ENCODE measurements at regions not wholly inside any gene's neighbourhood (a gene's known extent, or its start where the extent isn't known, plus 50 kb on each side); places are given as distances from the start of the nearest gene placed in this dataset.
"Not testable (repeated sequence)": the region's sequence is repeated elsewhere in the genome, so short reads cannot be mapped to it uniquely, and the experiment has no call there.

- WGBS, 10 experiments = 40 to 100% (median 96%) methylated on average over 1 to 3 of the region's 3 CpGs; no CpG with 5 or more reads in 2 of the 10 experiments
- ATAC-seq (replicated peaks in 6 of 8) = no peak
- Histone ChIP-seq H3K4me3 (no peak overlapping the region), H3K27ac (no peak overlapping the region), H3K4me1 (replicated peaks in 1 of 2) (peaks cover 4 to 5% of the 10 kb centered on the region in 2 donors)
- in situ Hi-C loops (cut with MboI; ENCODE audit: low pct_unique_long_range_greater_than_20kb in 2 of 9, low sequenced_read_pairs in 9 of 9, unreplicated experiment in 9 of 9) = loop anchor here in 2 of 9 experiments (25.0 kb wide), 1 partner anchor 944 kb away; no protein-coding TSS in a partner anchor
These were observed 554.0 kb downstream of the INSC start for GRCh38 chr11:15668718-15669117.

DNA sequence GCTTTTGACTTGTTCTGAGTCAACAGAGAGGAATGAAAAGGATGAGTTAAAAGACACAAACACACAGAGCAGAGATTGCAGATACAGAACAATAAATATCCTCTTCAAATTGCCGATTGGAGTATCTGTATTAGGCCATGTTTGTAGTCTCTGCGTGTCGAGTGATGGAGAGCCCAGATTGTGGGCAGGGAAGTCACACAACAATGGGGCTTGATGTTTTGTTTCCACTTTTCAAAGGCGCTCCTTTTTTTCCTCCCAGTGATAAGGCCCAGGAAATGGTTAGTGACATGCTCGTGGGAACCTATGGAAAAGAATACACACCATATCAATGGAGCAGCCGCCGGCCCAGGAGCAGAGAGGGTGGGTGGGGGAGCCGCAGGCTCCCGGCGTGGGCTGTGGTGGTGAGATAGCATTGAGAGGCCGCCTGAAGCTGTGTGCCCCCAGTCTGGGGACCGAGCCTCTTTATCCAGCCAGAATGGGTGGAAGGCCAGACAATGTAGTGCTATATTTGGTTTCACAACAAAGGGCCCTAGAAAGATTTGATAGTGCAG, 555.9 kb downstream of the INSC start:
- ATAC-seq (replicated peaks in 6 of 8) = peak in 5 of 8 experiments; percentile 36 to 47 (median 42)
- in situ Hi-C loops (cut with MboI; ENCODE audit: low pct_unique_long_range_greater_than_20kb in 2 of 9, low sequenced_read_pairs in 9 of 9, unreplicated experiment in 9 of 9) = loop anchor here in 2 of 9 experiments (25.0 kb wide), 1 partner anchor 942 kb away; no protein-coding TSS in a partner anchor
- H3K27ac ChIP-seq = no peak overlapping the region
- no peak overlapping the region for H3K4me3 ChIP-seq
- WGBS, 10 experiments = 16 to 100% (median 72%) methylated on average over 1 to 8 of the region's 12 CpGs
- H3K4me1 ChIP-seq (replicated peaks in 1 of 2) = no peaks in the 10 kb centered on the region

DNA sequence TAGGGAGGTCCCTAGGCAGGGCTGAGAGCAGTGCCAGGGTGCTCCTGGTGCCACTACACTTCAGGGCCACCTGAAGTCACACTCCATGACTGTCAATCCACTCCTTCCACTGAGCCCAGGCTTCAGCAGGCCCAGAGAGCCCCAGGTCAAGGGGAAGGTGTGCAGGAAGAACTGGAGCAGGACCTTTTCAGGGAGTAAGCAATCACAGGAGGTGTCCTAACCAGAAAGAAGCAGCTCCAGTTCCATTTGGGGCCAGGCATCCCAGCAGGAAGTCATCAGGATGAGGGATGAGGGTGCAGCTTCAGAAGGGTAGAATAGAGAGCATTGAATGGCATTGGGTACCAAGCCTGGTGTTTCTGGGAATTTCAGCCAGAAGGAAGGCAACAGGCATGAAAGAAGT, 556.5 kb downstream of the INSC start:
- in situ Hi-C loops (cut with MboI; ENCODE audit: low pct_unique_long_range_greater_than_20kb in 2 of 9, low sequenced_read_pairs in 9 of 9, unreplicated experiment in 9 of 9) = loop anchor here in 2 of 9 experiments (25.0 kb wide), 1 partner anchor 941 kb away; no protein-coding TSS in a partner anchor
- Histone ChIP-seq H3K4me1 (replicated peaks in 1 of 2) (no peaks in the 10 kb centered on the region), H3K4me3 (no peak overlapping the region), H3K27ac (no peak overlapping the region)
- no peak for ATAC-seq (replicated peaks in 6 of 8)

DNA sequence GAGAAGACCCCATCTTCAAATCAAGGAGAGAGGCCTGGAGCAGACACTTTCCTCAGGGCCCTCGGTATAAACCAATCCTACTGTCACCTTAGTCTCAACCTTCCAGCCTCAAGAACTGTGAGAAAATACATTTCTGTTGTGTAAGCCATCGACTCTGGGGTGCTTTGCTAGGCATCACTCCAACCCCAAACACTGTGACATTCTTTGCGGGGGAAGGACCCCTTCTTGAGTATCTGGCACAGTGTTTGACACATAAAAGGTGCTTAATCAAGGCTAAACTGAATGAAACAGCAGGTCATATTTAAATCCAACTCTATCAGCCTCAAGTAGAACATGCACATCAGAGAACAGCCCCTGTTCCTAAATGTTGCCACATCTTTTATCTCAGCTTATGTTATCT, 558.1 kb downstream of the INSC start:
- in situ Hi-C loops (cut with MboI; ENCODE audit: low pct_unique_long_range_greater_than_20kb in 2 of 9, low sequenced_read_pairs in 9 of 9, unreplicated experiment in 9 of 9) = loop anchor here in 2 of 9 experiments (25.0 kb wide), 1 partner anchor 939 kb away; no protein-coding TSS in a partner anchor
- no peak overlapping the region for H3K27ac ChIP-seq
- H3K4me3 ChIP-seq = no peak overlapping the region
- no peaks in the 10 kb centered on the region for H3K4me1 ChIP-seq (replicated peaks in 1 of 2)
- WGBS, 10 experiments = 6 to 100% (median 58%) methylated on average over 1 to 3 of the region's 3 CpGs; no CpG with 5 or more reads in 4 of the 10 experiments
- no peak for ATAC-seq (replicated peaks in 6 of 8)

DNA sequence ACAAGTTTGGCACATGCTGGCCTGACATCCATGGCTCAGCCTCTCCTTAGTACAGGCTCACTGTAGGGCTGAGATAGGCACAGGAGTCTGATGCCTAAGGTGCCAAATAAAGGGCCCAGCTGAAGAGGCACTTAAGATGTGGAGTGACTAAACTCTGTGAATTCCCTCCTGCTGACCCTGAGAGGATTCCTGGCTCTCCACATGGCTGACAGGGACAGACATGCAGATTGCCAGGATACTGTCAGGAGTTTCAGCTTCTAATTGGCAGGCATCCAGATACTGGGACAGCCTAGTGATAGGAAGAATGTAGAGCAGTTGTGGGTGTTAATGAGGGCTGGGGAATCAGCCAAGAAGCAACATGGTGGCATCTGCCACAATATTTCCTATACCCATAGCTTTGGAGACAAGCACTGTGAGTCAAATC, 558.7 kb downstream of the INSC start:
- ATAC-seq (replicated peaks in 6 of 8) = peak in 4 of 8 experiments; percentile 26 to 91 (median 50)
- Histone ChIP-seq H3K4me3 (no peak overlapping the region), H3K27ac (no peak overlapping the region), H3K4me1 (replicated peaks in 1 of 2) (no peaks in the 10 kb centered on the region)
- in situ Hi-C loops (cut with MboI; ENCODE audit: low pct_unique_long_range_greater_than_20kb in 2 of 9, low sequenced_read_pairs in 9 of 9, unreplicated experiment in 9 of 9) = loop anchor here in 2 of 9 experiments (25.0 kb wide), 1 partner anchor 939 kb away; no protein-coding TSS in a partner anchor

- Histone ChIP-seq H3K4me3 (no peak overlapping the region), H3K27ac (no peak overlapping the region), H3K4me1 (replicated peaks in 1 of 2) (no peaks in the 10 kb centered on the region)
- in situ Hi-C loops (cut with MboI; ENCODE audit: low pct_unique_long_range_greater_than_20kb in 2 of 9, low sequenced_read_pairs in 9 of 9, unreplicated experiment in 9 of 9) = loop anchor here in 2 of 9 experiments (25.0 kb wide), 1 partner anchor 938 kb away; no protein-coding TSS in a partner anchor
- 20 to 57% methylated on average over 1 of the region's 1 CpG; no CpG with 5 or more reads in 8 of the 10 experiments for WGBS, 10 experiments
- ATAC-seq (replicated peaks in 6 of 8) = no peak
These were observed 560.0 kb downstream of the INSC start for GRCh38 chr11:15674756-15675155.

DNA sequence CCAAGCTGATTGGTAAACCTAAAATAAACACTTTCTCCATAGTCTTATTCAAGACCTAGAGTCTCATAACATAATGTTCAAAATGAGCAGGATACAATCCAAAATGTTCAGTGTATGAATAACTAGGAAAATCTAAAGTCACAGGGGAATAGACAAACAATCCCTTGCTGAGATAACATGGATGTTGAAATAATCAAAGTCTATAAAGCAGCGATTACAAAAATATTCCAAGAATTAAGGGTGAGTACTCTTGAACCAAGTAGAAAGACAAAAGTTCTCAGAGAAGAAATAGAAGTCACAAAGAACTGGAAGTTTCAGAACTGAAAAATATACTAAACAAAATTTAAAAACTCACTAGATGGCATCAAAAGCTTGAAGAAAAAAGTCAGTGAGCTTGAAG, 561.0 kb downstream of the INSC start:
- no peak for ATAC-seq (replicated peaks in 6 of 8)
- H3K27ac ChIP-seq = no peak overlapping the region
- H3K4me1 ChIP-seq (replicated peaks in 1 of 2) = no peaks in the 10 kb centered on the region
- no peak overlapping the region for H3K4me3 ChIP-seq
- WGBS, 10 experiments = 0 to 100% (median 83%) methylated on average over 1 of the region's 1 CpG; no CpG with 5 or more reads in 2 of the 10 experiments
- in situ Hi-C loops (cut with MboI; ENCODE audit: low pct_unique_long_range_greater_than_20kb in 2 of 9, low sequenced_read_pairs in 9 of 9, unreplicated experiment in 9 of 9) = no loop called here

DNA sequence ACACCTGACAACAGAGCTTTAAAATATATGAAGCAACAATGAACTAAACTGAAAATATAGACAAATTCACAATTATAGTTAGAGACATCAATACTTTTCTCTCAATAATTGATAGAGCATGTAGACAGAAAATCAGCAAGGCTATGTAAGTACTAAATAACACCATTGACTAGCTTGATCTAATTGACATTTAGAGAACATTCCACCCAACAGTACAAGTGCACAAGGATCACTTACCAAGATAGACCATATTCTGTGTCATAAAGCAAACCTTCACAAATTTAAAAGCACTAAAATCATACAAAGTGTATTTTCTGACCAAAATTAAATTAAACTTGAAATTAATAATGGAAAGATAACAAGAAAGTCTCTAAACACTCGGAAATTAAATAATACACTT, 562.5 kb downstream of the INSC start:
- ATAC-seq (replicated peaks in 6 of 8) = no peak
- in situ Hi-C loops (cut with MboI; ENCODE audit: low pct_unique_long_range_greater_than_20kb in 2 of 9, low sequenced_read_pairs in 9 of 9, unreplicated experiment in 9 of 9) = no loop called here
- no peaks in the 10 kb centered on the region for H3K4me1 ChIP-seq (replicated peaks in 1 of 2)
- no peak overlapping the region for H3K4me3 ChIP-seq
- 0 to 100% (median 61%) methylated on average over 1 of the region's 1 CpG for WGBS, 10 experiments
- no peak overlapping the region for H3K27ac ChIP-seq

DNA sequence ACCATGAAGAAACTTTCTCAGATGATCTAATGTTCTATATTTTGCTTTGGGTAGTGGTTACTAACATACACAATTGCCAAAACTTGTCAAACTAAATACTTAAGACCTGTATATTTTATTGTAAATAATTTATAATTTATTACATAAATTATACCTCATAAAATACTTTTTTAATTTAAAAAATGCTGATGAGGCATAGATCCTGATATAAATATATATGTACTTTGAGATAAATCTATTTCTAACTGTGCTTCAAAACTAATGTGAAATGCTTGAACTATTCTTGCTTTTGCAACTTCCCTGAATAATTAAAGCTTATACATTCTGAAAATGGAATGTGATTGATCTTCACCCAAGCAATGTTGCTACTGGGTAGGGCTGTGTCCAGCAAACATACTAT, 568.8 kb downstream of the INSC start:
- no peak for ATAC-seq (replicated peaks in 6 of 8)
- no peaks in the 10 kb centered on the region for H3K4me1 ChIP-seq (replicated peaks in 1 of 2)
- H3K4me3 ChIP-seq = no peak overlapping the region
- in situ Hi-C loops (cut with MboI; ENCODE audit: low pct_unique_long_range_greater_than_20kb in 2 of 9, low sequenced_read_pairs in 9 of 9, unreplicated experiment in 9 of 9) = no loop called here
- no peak overlapping the region for H3K27ac ChIP-seq

GRCh38 chr11:15685306-15685705, 570.6 kb downstream of the INSC start:
- WGBS, 10 experiments = 0 to 100% (median 24%) methylated on average over 1 to 3 of the region's 3 CpGs
- Histone ChIP-seq H3K27ac (no peak overlapping the region), H3K4me1 (replicated peaks in 1 of 2) (no peaks in the 10 kb centered on the region), H3K4me3 (no peak overlapping the region)
- ATAC-seq (replicated peaks in 6 of 8) = no peak
- in situ Hi-C loops (cut with MboI; ENCODE audit: low pct_unique_long_range_greater_than_20kb in 2 of 9, low sequenced_read_pairs in 9 of 9, unreplicated experiment in 9 of 9) = no loop called here

- H3K4me3 ChIP-seq; H3K27ac ChIP-seq; ATAC-seq (replicated peaks in 6 of 8); in situ Hi-C loops (cut with MboI; ENCODE audit: low pct_unique_long_range_greater_than_20kb in 2 of 9, low sequenced_read_pairs in 9 of 9, unreplicated experiment in 9 of 9); H3K4me1 ChIP-seq (replicated peaks in 1 of 2): not testable (repeated sequence)
- 60 to 100% (median 100%) methylated on average over 1 to 2 of the region's 16 CpGs; no CpG with 5 or more reads in 4 of the 10 experiments for WGBS, 10 experiments
These were observed 571.5 kb downstream of the INSC start for GRCh38 chr11:15686259-15686658.

- in situ Hi-C loops (cut with MboI; ENCODE audit: low pct_unique_long_range_greater_than_20kb in 2 of 9, low sequenced_read_pairs in 9 of 9, unreplicated experiment in 9 of 9) = no loop called here
- 0 to 100% (median 91%) methylated on average over 1 to 2 of the region's 2 CpGs; no CpG with 5 or more reads in 1 of the 10 experiments for WGBS, 10 experiments
- Histone ChIP-seq H3K4me1 (replicated peaks in 1 of 2) (no peaks in the 10 kb centered on the region), H3K4me3 (no peak overlapping the region), H3K27ac (no peak overlapping the region)
- no peak for ATAC-seq (replicated peaks in 6 of 8)
These were observed 572.6 kb downstream of the INSC start for GRCh38 chr11:15687342-15687741.

GRCh38 chr11:15688351-15688792, 573.6 kb downstream of the INSC start:
- WGBS, 10 experiments = 13 to 85% (median 60%) methylated on average over 1 to 4 of the region's 4 CpGs; no CpG with 5 or more reads in 1 of the 10 experiments
- ATAC-seq (replicated peaks in 6 of 8) = no peak
- in situ Hi-C loops (cut with MboI; ENCODE audit: low pct_unique_long_range_greater_than_20kb in 2 of 9, low sequenced_read_pairs in 9 of 9, unreplicated experiment in 9 of 9) = no loop called here
- no peak overlapping the region for H3K4me3 ChIP-seq
- no peak overlapping the region for H3K27ac ChIP-seq
- no peaks in the 10 kb centered on the region for H3K4me1 ChIP-seq (replicated peaks in 1 of 2)

- 49 to 100% (median 86%) methylated on average over 1 to 3 of the region's 3 CpGs; no CpG with 5 or more reads in 2 of the 10 experiments for WGBS, 10 experiments
- H3K4me3 ChIP-seq = no peak overlapping the region
- no peak for ATAC-seq (replicated peaks in 6 of 8)
- H3K4me1 ChIP-seq (replicated peaks in 1 of 2) = no peaks in the 10 kb centered on the region
- in situ Hi-C loops (cut with MboI; ENCODE audit: low pct_unique_long_range_greater_than_20kb in 2 of 9, low sequenced_read_pairs in 9 of 9, unreplicated experiment in 9 of 9) = no loop called here
- H3K27ac ChIP-seq = no peak overlapping the region
These were observed 575.6 kb downstream of the INSC start for GRCh38 chr11:15690320-15690719.
